ENCODE measurements at regions not wholly inside any gene's neighbourhood (a gene's known extent, or its start where the extent isn't known, plus 50 kb on each side); places are given as distances from the start of the nearest gene placed in this dataset.
"Not testable (repeated sequence)": the region's sequence is repeated elsewhere in the genome, so short reads cannot be mapped to it uniquely, and the experiment has no call there.

- H3K27ac ChIP-seq (ENCODE audit: low read depth in 2 of 2, low read length in 2 of 2), result no peak overlapping the region
- no peak overlapping the region for H3K4me3 ChIP-seq (ENCODE audit: low read length in 3 of 3)
- intact Hi-C loops (cut with DNase I), result no loop called here
- H3K4me1 ChIP-seq (ENCODE audit: control insufficient read depth in 2 of 3, insufficient read depth in 2 of 3, low read depth in 1 of 3, low read length in 3 of 3), result no peaks in the 10 kb centered on the region
- H3K9me3 ChIP-seq (ENCODE audit: control insufficient read depth in 2 of 3, insufficient read depth in 1 of 3, low read length in 3 of 3), result no peaks in the 10 kb centered on the region
- TF ChIP-seq CTCF (IDR thresholded peaks at IDR 0.05; ENCODE audit: borderline replicate concordance, extremely low read depth, insufficient read depth), result no peak
- no peaks in the 10 kb centered on the region for H3K27me3 ChIP-seq (ENCODE audit: control insufficient read depth, insufficient read depth, low read length)
- no peak for DNase-seq
- no peak overlapping the region for H3K9ac ChIP-seq (ENCODE audit: low read length in 3 of 3)
- no peak for FAIRE-seq
- H3K36me3 ChIP-seq (ENCODE audit: control insufficient read depth in 2 of 3, insufficient read depth in 3 of 3, low read length in 3 of 3), result no peaks in the 10 kb centered on the region
Observed at GRCh38 chr5:90054612-90055011, 354.9 kb downstream of the CETN3 start.

GRCh38 chr5:90051756-90052155, 357.8 kb downstream of the CETN3 start:
- intact Hi-C loops (cut with DNase I), result no loop called here
- no peaks in the 10 kb centered on the region for H3K4me1 ChIP-seq (ENCODE audit: control insufficient read depth in 2 of 3, insufficient read depth in 2 of 3, low read depth in 1 of 3, low read length in 3 of 3)
- no peaks in the 10 kb centered on the region for H3K9me3 ChIP-seq (ENCODE audit: control insufficient read depth in 2 of 3, insufficient read depth in 1 of 3, low read length in 3 of 3)
- H3K27ac ChIP-seq (ENCODE audit: low read depth in 2 of 2, low read length in 2 of 2), result no peak overlapping the region
- FAIRE-seq (no peak), DNase-seq (no peak)
- H3K36me3 ChIP-seq (ENCODE audit: control insufficient read depth in 2 of 3, insufficient read depth in 3 of 3, low read length in 3 of 3), result no peaks in the 10 kb centered on the region
- no peak overlapping the region for H3K9ac ChIP-seq (ENCODE audit: low read length in 3 of 3)
- no peak for TF ChIP-seq CTCF (IDR thresholded peaks at IDR 0.05; ENCODE audit: borderline replicate concordance, extremely low read depth, insufficient read depth)
- H3K27me3 ChIP-seq (ENCODE audit: control insufficient read depth, insufficient read depth, low read length), result no peaks in the 10 kb centered on the region
- no peak overlapping the region for H3K4me3 ChIP-seq (ENCODE audit: low read length in 3 of 3)

- Histone ChIP-seq H3K27me3 (ENCODE audit: control insufficient read depth, insufficient read depth, low read length) (no peaks in the 10 kb centered on the region), H3K4me3 (ENCODE audit: low read length in 3 of 3) (no peak overlapping the region), H3K9ac (ENCODE audit: low read length in 3 of 3) (no peak overlapping the region), H3K36me3 (ENCODE audit: control insufficient read depth in 2 of 3, insufficient read depth in 3 of 3, low read length in 3 of 3) (no peaks in the 10 kb centered on the region), H3K4me1 (ENCODE audit: control insufficient read depth in 2 of 3, insufficient read depth in 2 of 3, low read depth in 1 of 3, low read length in 3 of 3) (no peaks in the 10 kb centered on the region), H3K27ac (ENCODE audit: low read depth in 2 of 2, low read length in 2 of 2) (no peak overlapping the region), H3K9me3 (ENCODE audit: control insufficient read depth in 2 of 3, insufficient read depth in 1 of 3, low read length in 3 of 3) (peaks cover 0 to 2% (median 0%) of the 10 kb centered on the region in 3 donors)
- DNase-seq (no peak), FAIRE-seq (no peak)
- intact Hi-C loops (cut with DNase I), result no loop called here
- no peak for TF ChIP-seq CTCF (IDR thresholded peaks at IDR 0.05; ENCODE audit: borderline replicate concordance, extremely low read depth, insufficient read depth)
Observed at GRCh38 chr5:90050103-90050502, 359.5 kb downstream of the CETN3 start.

- H3K9ac ChIP-seq (ENCODE audit: low read length in 3 of 3), result no peak overlapping the region
- no peak for TF ChIP-seq CTCF (IDR thresholded peaks at IDR 0.05; ENCODE audit: borderline replicate concordance, extremely low read depth, insufficient read depth)
- intact Hi-C loops (cut with DNase I), result no loop called here
- H3K27ac ChIP-seq (ENCODE audit: low read depth in 2 of 2, low read length in 2 of 2), result no peak overlapping the region
- no peak overlapping the region for H3K4me3 ChIP-seq (ENCODE audit: low read length in 3 of 3)
- no peaks in the 10 kb centered on the region for H3K27me3 ChIP-seq (ENCODE audit: control insufficient read depth, insufficient read depth, low read length)
- peaks cover 0 to 2% (median 0%) of the 10 kb centered on the region in 3 donors for H3K9me3 ChIP-seq (ENCODE audit: control insufficient read depth in 2 of 3, insufficient read depth in 1 of 3, low read length in 3 of 3)
- DNase-seq (no peak), FAIRE-seq (no peak)
- H3K4me1 ChIP-seq (ENCODE audit: control insufficient read depth in 2 of 3, insufficient read depth in 2 of 3, low read depth in 1 of 3, low read length in 3 of 3), result no peaks in the 10 kb centered on the region
- H3K36me3 ChIP-seq (ENCODE audit: control insufficient read depth in 2 of 3, insufficient read depth in 3 of 3, low read length in 3 of 3), result no peaks in the 10 kb centered on the region
Observed at GRCh38 chr5:90047113-90047512, 362.4 kb downstream of the CETN3 start.

- FAIRE-seq; intact Hi-C loops (cut with DNase I): not testable (repeated sequence)
Observed at GRCh38 chr5:90040082-90040481, 369.5 kb downstream of the CETN3 start.

More at GRCh38 chr5:90040082-90040481, 369.5 kb downstream of the CETN3 start:
- H3K36me3 ChIP-seq (ENCODE audit: control insufficient read depth in 2 of 3, insufficient read depth in 3 of 3, low read length in 3 of 3); DNase-seq; H3K27ac ChIP-seq (ENCODE audit: low read depth in 2 of 2, low read length in 2 of 2); H3K9me3 ChIP-seq (ENCODE audit: control insufficient read depth in 2 of 3, insufficient read depth in 1 of 3, low read length in 3 of 3); H3K27me3 ChIP-seq (ENCODE audit: control insufficient read depth, insufficient read depth, low read length); H3K4me3 ChIP-seq (ENCODE audit: low read length in 3 of 3); H3K4me1 ChIP-seq (ENCODE audit: control insufficient read depth in 2 of 3, insufficient read depth in 2 of 3, low read depth in 1 of 3, low read length in 3 of 3); H3K9ac ChIP-seq (ENCODE audit: low read length in 3 of 3): not testable (repeated sequence)
